IPS DF 4.7 (cell line): ENCODE measurements at regions not wholly inside any gene's neighbourhood (a gene's known extent, or its start where the extent isn't known, plus 50 kb on each side); places are given as distances from the start of the nearest gene placed in this dataset.
"Not testable (repeated sequence)": the region's sequence is repeated elsewhere in the genome, so short reads cannot be mapped to it uniquely, and the experiment has no call there.

ENCODE experiments used
- DNase-seq: peaks from one replicate; pipeline ENCODE4 v3.0.0-alpha.2; 2013; ENCODE audit warnings: low spot score; ENCODE audit errors: extremely low read depth

DNA sequence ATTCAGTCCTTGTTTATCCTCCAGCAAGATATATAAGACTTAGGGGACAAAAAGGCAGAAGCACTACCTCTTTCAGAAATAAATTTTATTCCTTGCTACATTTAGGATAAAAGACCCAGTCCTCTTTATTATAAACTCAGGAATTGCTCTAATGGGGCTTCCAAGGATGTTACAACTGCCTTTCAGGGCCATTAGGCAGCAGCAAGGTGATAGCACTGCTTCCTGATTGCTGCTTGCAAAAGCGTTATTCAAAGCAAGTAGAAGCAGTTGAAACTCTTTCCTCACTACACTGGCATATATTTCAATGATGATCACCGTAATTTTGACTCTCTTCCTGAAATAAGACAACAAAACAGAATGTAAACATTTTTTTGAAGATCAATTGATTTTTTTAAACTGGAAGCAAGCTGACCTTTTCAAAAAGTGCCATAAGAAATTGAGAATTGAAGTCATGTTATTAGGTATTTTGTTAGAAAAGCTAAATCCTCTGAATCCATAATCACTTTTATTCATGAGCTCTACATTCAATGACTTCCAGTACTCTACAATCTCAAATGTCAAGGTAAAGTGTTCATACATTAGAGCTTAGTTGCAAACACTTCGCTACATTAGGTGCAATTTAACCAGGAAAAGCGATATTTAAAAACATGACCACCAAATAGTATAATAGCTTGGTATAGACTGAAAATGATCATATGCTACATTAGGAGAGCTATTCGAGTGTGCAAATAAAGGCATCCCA lies 233.4 kb upstream of the SYT10 start:
- DNase-seq, result no peak

DNA sequence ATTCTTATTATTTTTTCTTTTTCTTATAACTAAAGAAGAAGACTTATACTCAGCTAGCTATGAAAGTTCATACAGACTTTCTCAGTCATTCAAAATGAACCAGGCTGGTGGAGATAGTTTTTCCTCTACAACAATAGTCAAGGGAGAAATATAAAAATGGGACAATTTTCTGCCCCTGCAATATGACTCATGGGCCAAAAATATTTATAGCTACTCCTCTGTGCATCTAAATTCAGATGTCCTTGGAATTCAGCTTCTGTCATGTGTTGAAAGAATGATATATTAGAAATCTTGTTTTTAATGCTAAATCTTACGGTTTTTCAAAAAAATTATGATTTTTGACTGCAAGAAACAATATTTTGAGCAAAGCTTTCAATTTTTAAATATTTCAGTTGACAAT lies 237.2 kb upstream of the SYT10 start:
- no peak for DNase-seq

DNA sequence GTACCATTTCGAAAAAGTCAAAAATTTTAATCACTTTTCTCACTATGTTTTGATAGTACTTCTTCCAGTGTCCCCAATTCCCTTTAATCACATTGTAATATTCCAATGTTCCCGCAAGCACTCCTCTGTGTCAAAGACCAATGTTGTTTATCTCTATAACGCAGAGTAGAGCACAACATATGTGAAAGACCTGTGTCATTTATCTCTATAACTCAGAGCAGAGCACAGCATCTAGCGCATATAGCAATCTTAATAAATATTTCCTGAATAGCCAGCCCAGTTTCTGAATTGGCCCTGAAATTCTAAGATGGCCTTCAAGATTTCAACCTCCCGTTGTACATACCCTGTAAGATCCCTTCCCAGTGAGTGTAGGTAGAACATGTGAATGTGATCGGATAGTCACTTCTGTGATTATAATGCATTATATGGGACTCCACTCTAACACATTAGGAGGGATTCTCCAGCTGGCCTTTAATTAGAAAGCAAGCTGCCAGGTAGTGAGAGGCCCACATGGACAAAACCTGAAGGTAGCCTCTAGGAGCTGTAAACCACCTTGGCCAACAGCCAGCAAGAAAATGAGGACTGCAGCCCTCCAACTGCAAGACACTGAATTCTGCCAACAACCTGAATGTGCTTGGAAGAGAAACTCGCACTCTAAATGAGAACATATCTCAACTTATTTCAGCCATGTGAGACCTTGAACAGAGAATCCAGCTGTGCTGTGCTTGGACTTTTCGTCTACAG lies 238.8 kb upstream of the SYT10 start:
- DNase-seq, result no peak

GRCh38 chr12:33690562-33690961 lies 250.9 kb upstream of the SYT10 start:
- no peak for DNase-seq

DNA sequence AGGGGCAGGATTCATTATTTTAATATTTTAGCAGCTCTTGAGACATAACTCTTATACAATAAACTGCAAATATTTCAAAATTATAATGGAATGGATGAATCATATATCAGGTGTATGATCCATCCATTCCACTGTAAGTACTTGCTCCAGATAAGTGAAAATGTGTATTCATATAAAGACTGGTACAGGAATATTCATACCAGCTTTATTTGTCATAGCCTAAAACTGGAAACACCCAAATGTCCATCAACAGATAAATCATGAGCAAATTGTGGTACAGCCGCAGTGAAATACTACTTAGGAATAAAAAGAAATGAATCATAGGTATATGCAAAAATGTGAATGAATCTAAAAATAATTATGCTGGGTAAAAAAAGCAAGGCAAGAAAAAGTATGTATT lies 263.6 kb upstream of the SYT10 start:
- no peak for DNase-seq

GRCh38 chr12:33706927-33707326 lies 267.3 kb upstream of the SYT10 start:
- no peak for DNase-seq

DNA sequence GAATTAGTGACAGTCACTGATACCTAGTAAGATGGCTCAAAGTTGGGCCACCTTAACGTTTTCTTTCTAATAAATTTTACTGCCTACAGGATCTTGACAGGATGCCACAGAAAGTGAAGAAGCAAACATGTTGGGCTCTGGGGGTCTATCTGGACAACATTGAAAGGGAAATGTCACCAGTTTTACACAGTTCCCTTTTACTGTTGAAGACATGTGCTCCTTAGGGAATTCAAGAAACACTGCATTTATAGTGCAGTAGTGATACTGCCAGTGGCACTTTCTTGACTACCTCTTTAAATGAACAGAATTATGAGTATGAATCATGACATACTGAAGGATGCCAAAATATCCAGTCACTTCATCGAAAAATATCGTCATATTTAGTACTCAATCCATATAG lies 269.3 kb upstream of the SYT10 start:
- DNase-seq, result no peak

DNA sequence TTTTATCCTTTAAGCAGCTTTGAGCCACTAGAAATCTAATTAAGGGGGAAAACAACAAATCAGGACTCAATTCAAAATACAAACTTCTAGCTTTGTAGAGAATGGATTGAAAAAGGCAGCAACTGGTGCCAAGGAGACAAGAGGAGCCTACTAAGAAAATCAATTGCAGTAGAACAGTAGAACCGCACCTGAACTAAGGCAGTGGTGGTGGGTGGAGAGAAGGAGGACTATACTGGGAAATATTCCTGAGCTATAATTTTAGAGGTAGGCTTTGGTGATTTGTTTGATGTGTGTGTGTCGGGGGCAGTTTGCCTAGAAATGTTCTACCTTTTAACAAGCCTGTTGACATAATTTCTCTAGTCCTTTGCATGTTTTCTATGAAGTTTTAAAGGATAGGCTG lies 270.9 kb upstream of the SYT10 start:
- no peak for DNase-seq

- DNase-seq, result no peak
Measured at GRCh38 chr12:33718631-33719030, 279.0 kb upstream of the SYT10 start.

DNA sequence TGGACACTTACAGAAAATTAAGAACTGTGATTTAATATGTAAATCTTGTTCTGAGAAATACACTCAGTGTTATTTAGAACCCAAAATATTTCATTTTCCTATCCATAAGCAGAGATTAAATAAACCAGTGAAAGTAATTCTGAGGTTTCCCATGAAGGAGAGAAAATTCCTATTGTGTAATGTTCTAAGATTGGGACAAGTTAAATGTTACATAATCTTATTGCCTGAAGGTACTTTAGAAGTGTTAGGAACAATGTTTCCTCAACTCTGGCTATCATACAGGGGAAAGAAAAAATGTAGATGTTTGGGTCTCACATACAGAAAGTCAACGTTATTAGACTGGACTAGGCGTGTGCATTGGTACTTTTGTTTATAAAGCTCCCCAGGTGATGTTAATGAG lies 281.9 kb upstream of the SYT10 start:
- no peak for DNase-seq

- no peak for DNase-seq
Measured at GRCh38 chr12:33724867-33725266, 285.2 kb upstream of the SYT10 start.

GRCh38 chr12:33734871-33735270 lies 287.4 kb upstream of the ALG10 start:
- no peak for DNase-seq

GRCh38 chr12:33752854-33753253 lies 269.4 kb upstream of the ALG10 start:
- no peak for DNase-seq

DNA sequence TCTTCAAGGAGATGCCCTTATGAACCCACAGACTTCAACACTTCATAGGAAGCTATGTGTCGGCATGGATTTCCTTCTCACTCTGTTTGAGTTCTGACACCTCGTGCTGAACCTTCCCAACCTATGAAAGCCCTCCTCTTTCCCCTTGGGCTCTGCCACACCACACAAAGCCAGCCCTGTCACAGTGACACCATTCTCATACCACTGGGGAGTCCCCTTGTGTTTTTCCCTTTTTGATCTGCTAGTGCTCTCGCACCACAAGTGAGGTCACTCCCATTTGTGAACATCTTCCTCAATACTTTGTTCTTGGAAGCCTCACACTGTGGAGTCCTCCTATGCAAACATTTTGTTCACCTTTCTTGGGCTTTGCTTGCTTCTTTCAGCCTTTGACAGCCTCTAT lies 264.6 kb upstream of the ALG10 start:
- no peak for DNase-seq

GRCh38 chr12:33759279-33759678 lies 263.0 kb upstream of the ALG10 start:
- no peak for DNase-seq

DNA sequence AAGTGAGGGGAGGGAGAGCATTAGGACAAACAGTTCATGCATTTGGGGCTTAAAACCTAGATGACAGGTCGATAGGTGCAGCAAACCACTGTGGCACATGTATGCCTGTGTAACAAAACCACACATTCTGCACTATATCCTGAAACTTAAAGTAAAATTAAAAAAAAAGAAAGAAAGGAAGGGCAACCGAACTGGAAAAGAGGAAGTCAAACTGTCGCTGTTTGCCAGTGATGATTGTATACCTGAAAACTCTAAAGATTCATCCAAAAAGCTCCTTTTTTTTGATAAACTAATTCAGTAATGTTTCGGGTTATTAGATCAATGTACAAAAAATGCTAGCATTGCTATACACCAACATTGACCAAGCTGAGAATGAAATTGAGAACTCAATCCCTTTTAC lies 259.0 kb upstream of the ALG10 start:
- no peak for DNase-seq

GRCh38 chr12:33770652-33771051 lies 251.6 kb upstream of the ALG10 start:
- DNase-seq, result no peak

DNA sequence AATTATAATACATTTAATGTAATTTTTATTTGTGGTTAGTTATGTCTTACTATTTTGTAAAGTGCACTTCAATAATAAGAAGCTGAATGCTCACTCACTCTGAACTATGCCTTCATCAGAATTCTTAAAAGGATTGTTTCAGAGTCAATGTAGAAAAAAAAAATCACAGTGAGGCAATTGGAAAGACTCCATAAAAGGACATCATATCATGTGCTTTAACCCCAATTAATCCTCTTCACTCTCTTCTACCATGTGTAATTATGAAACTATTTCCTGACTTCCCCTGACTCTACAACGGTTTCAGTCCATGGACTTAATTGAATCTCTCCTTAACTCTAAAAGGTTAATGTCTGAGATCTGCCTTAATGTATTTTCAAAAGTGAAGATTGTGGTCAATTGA lies 250.4 kb upstream of the ALG10 start:
- DNase-seq, result no peak

DNA sequence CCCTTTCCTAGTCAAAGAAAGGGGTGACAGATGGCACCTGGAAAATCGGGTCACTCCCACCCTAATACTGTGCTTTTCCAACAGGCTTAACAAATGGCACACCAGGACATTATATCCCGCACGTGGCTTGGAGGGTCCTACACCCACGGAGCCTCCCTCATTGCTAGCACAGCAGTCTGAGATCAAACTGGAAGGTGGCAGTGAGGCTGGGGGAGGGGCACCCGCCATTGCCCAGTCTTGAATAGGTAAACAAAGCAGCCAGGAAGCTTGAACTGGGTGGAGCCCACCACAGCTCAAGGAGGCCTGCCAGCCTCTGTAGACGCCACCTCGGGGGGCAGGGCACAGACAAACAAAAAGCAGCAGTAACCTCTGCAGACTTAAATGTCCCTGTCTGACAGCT lies 249.2 kb upstream of the ALG10 start:
- DNase-seq, result not testable (repeated sequence)

GRCh38 chr12:33786532-33786931 lies 235.8 kb upstream of the ALG10 start:
- no peak for DNase-seq

- no peak for DNase-seq
Measured at GRCh38 chr12:33794954-33795353, 227.3 kb upstream of the ALG10 start.

GRCh38 chr12:33795536-33795935 lies 226.8 kb upstream of the ALG10 start:
- DNase-seq, result no peak

- no peak for DNase-seq
Measured at GRCh38 chr12:33813536-33813935, 208.8 kb upstream of the ALG10 start.
